H1 (cell line): ENCODE measurements at regions not wholly inside any gene's neighbourhood (a gene's known extent, or its start where the extent isn't known, plus 50 kb on each side); places are given as distances from the start of the nearest gene placed in this dataset.

Source experiments
- CTCF ChIA-PET: fragments of 300-600 bp; sonication (Branson Sonifier 250); formaldehyde crosslinking; loops from one replicate; lab custom pipeline; 2021; ENCODE audit not compliant: partially characterized antibody; lab: Charles Lee
- POLR2A ChIA-PET: fragments of 300-600 bp; sonication (Branson Sonifier 250); formaldehyde crosslinking; loops from one replicate; lab custom pipeline; 2021; ENCODE audit warnings: inconsistent platforms; ENCODE audit not compliant: partially characterized antibody; lab: Charles Lee
- DNase-seq, 2 experiments: peaks; one replicate each; pipeline versions ENCODE4 v3.0.0 to v3.0.0-alpha.2; 2010 to 2022; ENCODE audit warnings: low spot score in 2 of 2, low read depth in 1 of 2, mixed read lengths in 1 of 2
- FAIRE-seq: peaks from 2 replicates; lab custom pipeline; 2011; peaks lifted over from hg19 to GRCh38; lab: Jason Lieb, UNC
- H2AFZ ChIP-seq: 2 replicates; pipeline ENCODE4 v1.8.1; 2012; ENCODE audit warnings: low read length, inconsistent platforms
- H2AK5ac ChIP-seq: 2 replicates; pipeline ENCODE4 v1.6.1; 2013; ENCODE audit warnings: low read depth, low read length
- H2BK120ac ChIP-seq: replicated peaks from 2 replicates; pipeline ENCODE3; 2013; ENCODE audit warnings: low read depth, low read length, inconsistent platforms
- H2BK12ac ChIP-seq: 2 replicates; pipeline ENCODE4 v1.6.1; 2013; ENCODE audit warnings: low read depth, low read length
- H2BK15ac ChIP-seq: 2 replicates; pipeline ENCODE4 v1.6.1; 2013; ENCODE audit warnings: low read length
- H2BK20ac ChIP-seq: 2 replicates; pipeline ENCODE4 v1.6.1; 2013; ENCODE audit warnings: low read length
- H2BK5ac ChIP-seq: 2 replicates; pipeline ENCODE4 v1.6.1; 2013; ENCODE audit warnings: low read depth, low read length
- H3K14ac ChIP-seq: 2 replicates; pipeline ENCODE4 v1.6.1; 2013; ENCODE audit warnings: inconsistent platforms; ENCODE audit not compliant: insufficient read length
- H3K18ac ChIP-seq: 2 replicates; pipeline ENCODE4 v1.6.1; 2013; ENCODE audit warnings: low read length; ENCODE audit errors: extremely low read depth
- H3K23ac ChIP-seq: 2 replicates; pipeline ENCODE4 v1.6.1; 2013; ENCODE audit warnings: inconsistent platforms; ENCODE audit not compliant: insufficient read length
- H3K23me2 ChIP-seq: 2 replicates; pipeline ENCODE4 v1.6.1; 2013; ENCODE audit warnings: low read depth, low read length
- H3K27ac ChIP-seq: 2 replicates; pipeline ENCODE4 v1.6.1; 2011; ENCODE audit warnings: low read depth, low read length, inconsistent platforms
- H3K27me3 ChIP-seq, 4 experiments: replicated peaks in 1 of 4; 1 replicate in 1 of 4; 2 replicates in 3 of 4; pipeline versions ENCODE4 v1.6.1 to v1.8.1; 2011 to 2013; ENCODE audit warnings: low read length in 3 of 4, mild to moderate bottlenecking in 3 of 4, inconsistent platforms in 2 of 4, mixed read lengths in 2 of 4, moderate library complexity in 1 of 4; ENCODE audit not compliant: control insufficient read depth in 3 of 4, insufficient read depth in 3 of 4; ENCODE audit errors: extremely low read depth in 1 of 4
- H3K36me3 ChIP-seq, 4 experiments: 2 replicates each; pipeline versions ENCODE4 v1.6.1 to v1.8.1; 2011 to 2013; ENCODE audit warnings: mild to moderate bottlenecking in 4 of 4, low read length in 3 of 4, moderate library complexity in 2 of 4, control low read depth in 1 of 4, inconsistent platforms in 1 of 4; ENCODE audit not compliant: insufficient read depth in 4 of 4, control insufficient read depth in 2 of 4
- H3K4ac ChIP-seq: replicated peaks from 2 replicates; pipeline ENCODE3; 2013; ENCODE audit warnings: low read length, low read depth, mixed read lengths, inconsistent platforms; ENCODE audit not compliant: insufficient read length
- H3K4me1 ChIP-seq, 4 experiments: replicated peaks in 1 of 4; 1 replicate in 1 of 4; 2 replicates in 3 of 4; pipeline versions ENCODE4 v1.6.1 to v1.8.1; 2011 to 2013; ENCODE audit warnings: low read length in 3 of 4, inconsistent platforms in 2 of 4, mixed read lengths in 1 of 4; ENCODE audit not compliant: insufficient read depth in 4 of 4, control insufficient read depth in 3 of 4
- H3K4me2 ChIP-seq, 2 experiments: 2 replicates each; pipeline versions ENCODE4 v1.6.1 to v1.8.1; 2011 to 2013; ENCODE audit warnings: low read depth in 2 of 2, low read length in 2 of 2, control low read depth in 1 of 2, inconsistent platforms in 1 of 2, mild to moderate bottlenecking in 1 of 2; ENCODE audit not compliant: insufficient read depth in 1 of 2
- H3K4me3 ChIP-seq, 4 experiments: fragments of 200-600, 300-600 bp in 1 of 4; sonication (generic), shearing (Covaris generic), sonication (Bioruptor Twin) in 1 of 4; 2 replicates each; pipeline versions ENCODE4 v1.5.1 to v1.8.1; 2011 to 2016; ENCODE audit warnings: low read length in 4 of 4, low read depth in 3 of 4, control low read depth in 2 of 4, inconsistent platforms in 2 of 4, mild to moderate bottlenecking in 2 of 4, mixed read lengths in 1 of 4, moderate library complexity in 1 of 4; ENCODE audit not compliant: insufficient read depth in 2 of 4; ENCODE audit errors: extremely low read depth in 1 of 4
- H3K56ac ChIP-seq: replicated peaks from 2 replicates; pipeline ENCODE3; 2013; ENCODE audit warnings: low read depth, mild to moderate bottlenecking, mixed read lengths, low read length, inconsistent platforms; ENCODE audit not compliant: insufficient read length
- H3K79me1 ChIP-seq: 2 replicates; pipeline ENCODE4 v1.6.1; 2013; ENCODE audit warnings: low read depth, low read length, control low read depth
- H3K79me2 ChIP-seq, 2 experiments: 2 replicates each; pipeline versions ENCODE4 v1.6.1 to v1.8.1; 2012 to 2013; ENCODE audit warnings: low read length in 2 of 2, mild to moderate bottlenecking in 2 of 2, inconsistent platforms in 1 of 2; ENCODE audit not compliant: insufficient read depth in 2 of 2, control insufficient read depth in 1 of 2
- H3K9ac ChIP-seq, 4 experiments: replicated peaks in 1 of 4; 1 replicate in 1 of 4; 2 replicates in 3 of 4; pipeline versions ENCODE4 v1.6.1 to v1.8.1; 2011 to 2013; ENCODE audit warnings: low read depth in 3 of 4, low read length in 3 of 4, control low read depth in 2 of 4, mild to moderate bottlenecking in 2 of 4, moderate library complexity in 2 of 4, inconsistent platforms in 1 of 4; ENCODE audit errors: extremely low read depth in 1 of 4
- H3K9me3 ChIP-seq, 2 experiments: 2 replicates each; pipeline versions ENCODE4 v1.6.1 to v1.8.1; 2012 to 2013; ENCODE audit warnings: mild to moderate bottlenecking in 2 of 2, moderate library complexity in 2 of 2, control low read depth in 1 of 2, inconsistent platforms in 1 of 2, low read depth in 1 of 2, low read length in 1 of 2, mixed read lengths in 1 of 2; ENCODE audit not compliant: insufficient read depth in 2 of 2
- H4K20me1 ChIP-seq, 2 experiments: replicated peaks in 1 of 2; 2 replicates each; pipeline versions ENCODE3 to v1.8.1; 2011 to 2013; ENCODE audit warnings: inconsistent platforms in 2 of 2, low read length in 2 of 2, mild to moderate bottlenecking in 1 of 2; ENCODE audit not compliant: insufficient read depth in 2 of 2, control insufficient read depth in 1 of 2
- H4K5ac ChIP-seq: 2 replicates; pipeline ENCODE4 v1.6.1; 2013; ENCODE audit warnings: low read length, low read depth, mixed read lengths, inconsistent platforms; ENCODE audit not compliant: insufficient read length
- H4K8ac ChIP-seq: 2 replicates; pipeline ENCODE4 v1.8.0; 2013; ENCODE audit warnings: mild to moderate bottlenecking, moderate library complexity, low read length, inconsistent platforms; ENCODE audit not compliant: insufficient read depth; ENCODE audit errors: extremely low read depth
- H4K91ac ChIP-seq: replicated peaks from 2 replicates; pipeline ENCODE3; 2013; ENCODE audit warnings: low read length, mixed read lengths, inconsistent platforms; ENCODE audit not compliant: insufficient read length
- BRCA1 ChIP-seq: IDR thresholded peaks from 2 replicates; pipeline ENCODE4 v1.6.1; 2012; ENCODE audit warnings: low read depth, low read length, improper control_type of control experiment
- RNF2 ChIP-seq: fragments of 200-900, 300-1000 bp; sonication (generic); IDR thresholded peaks from 2 replicates; pipeline ENCODE4 v1.7.1; 2016; ENCODE audit warnings: borderline replicate concordance, low read depth, mild to moderate bottlenecking, antibody characterized with exemption, low read length; ENCODE audit not compliant: poor library complexity, severe bottlenecking; ENCODE audit errors: missing control alignments
- WGBS, 2 experiments: shearing (Covaris generic) in 1 of 2; methylation state at CpG; one replicate each; pipeline versions ENCODE4 v1.1.6 to v1.1.7; 2013 to 2015; ENCODE audit warnings: low lambda C conversion rate in 2 of 2, mixed read lengths in 2 of 2, inconsistent platforms in 1 of 2, low coverage in 1 of 2, missing lambda C conversion rate in 1 of 2; ENCODE audit not compliant: insufficient replicate concordance in 2 of 2, insufficient coverage in 1 of 2, insufficient read length in 1 of 2; ENCODE audit errors: extremely low coverage in 1 of 2, missing lambda C conversion rate in 1 of 2; 5-methylcytosine and 5-hydroxymethylcytosine counted together

DNA sequence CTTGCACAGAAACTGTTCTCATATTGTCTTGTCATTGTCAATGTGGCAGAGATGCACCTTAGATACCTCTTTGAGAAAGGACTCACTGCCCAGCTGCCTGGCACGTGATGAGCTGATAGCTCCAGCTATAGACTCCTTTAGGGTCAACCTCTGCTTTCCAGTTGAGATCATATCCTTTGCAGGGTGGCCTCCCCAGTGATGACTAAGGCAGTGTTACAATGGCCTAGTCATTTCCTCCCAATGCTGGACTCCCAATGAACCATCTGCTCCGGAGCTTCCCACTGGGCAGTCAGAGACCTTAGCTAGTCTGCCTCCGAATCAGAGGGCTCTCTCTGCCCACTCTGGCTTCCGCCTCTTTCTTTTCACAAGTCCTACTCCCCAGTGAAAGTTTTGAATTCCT, 79.5 kb downstream of the CHRD start:
- H3K9me3 ChIP-seq, result peaks cover 5 to 8% of the 10 kb centered on the region in 2 experiments; a peak in 1 of 4 replicates
- no peak overlapping the region for H2BK12ac ChIP-seq
- no peak overlapping the region for H3K4ac ChIP-seq
- H3K56ac ChIP-seq, result no peak overlapping the region
- no peak overlapping the region for H4K8ac ChIP-seq
- no peak overlapping the region for H2BK5ac ChIP-seq
- no peak overlapping the region for H2BK120ac ChIP-seq
- H3K79me1 ChIP-seq, result no peaks in the 10 kb centered on the region
- DNase-seq (no peak), FAIRE-seq (no peak)
- no peak overlapping the region for H2AFZ ChIP-seq
- no peaks in the 10 kb centered on the region for H3K36me3 ChIP-seq
- H2BK20ac ChIP-seq, result no peak overlapping the region
- H2BK15ac ChIP-seq, result no peak overlapping the region
- no peak overlapping the region for H2AK5ac ChIP-seq
- H4K20me1 ChIP-seq, result no peaks in the 10 kb centered on the region
- ChIA-PET POLR2A (no interaction called here), CTCF (interaction anchor here (3.2 kb wide), 1 partner anchor 87 kb away, joined by 14 read pairs; no protein-coding TSS in a partner anchor)
- H3K4me1 ChIP-seq, result no peaks in the 10 kb centered on the region
- H3K27me3 ChIP-seq, result no peaks in the 10 kb centered on the region
- H4K91ac ChIP-seq, result no peak overlapping the region
- no peak overlapping the region for H3K18ac ChIP-seq
- no peak overlapping the region for H3K4me3 ChIP-seq
- no peak overlapping the region for H3K4me2 ChIP-seq
- no peak for TF ChIP-seq RNF2
- TF ChIP-seq BRCA1, result no peak
- H3K23me2 ChIP-seq, result no peaks in the 10 kb centered on the region; the same call in 1 of the 2 replicates
- H3K9ac ChIP-seq, result no peak overlapping the region
- WGBS, 2 experiments, result 87% methylated on average over 4 of the region's 4 CpGs; no CpG with 5 or more reads in 1 of the 2 experiments
- H3K14ac ChIP-seq, result no peak overlapping the region
- H3K79me2 ChIP-seq, result no peaks in the 10 kb centered on the region
- H3K27ac ChIP-seq, result no peak overlapping the region
- no peak overlapping the region for H4K5ac ChIP-seq
- no peak overlapping the region for H3K23ac ChIP-seq
